ENCODE measurements at regions not wholly inside any gene's neighbourhood (a gene's known extent, or its start where the extent isn't known, plus 50 kb on each side); places are given as distances from the start of the nearest gene placed in this dataset.

GRCh38 chr9:104233366-104233765 is 139.3 kb downstream of the SMC2 start:
- TF ChIP-seq CTCF (IDR thresholded peaks at IDR 0.05) (no peak), POLR2AphosphoS5 (IDR thresholded peaks at IDR 0.05; ENCODE audit: low read depth, low read length) (no peak)

Measured in Panc1 (cell line).